ENCODE measurements at regions not wholly inside any gene's neighbourhood (a gene's known extent, or its start where the extent isn't known, plus 50 kb on each side); places are given as distances from the start of the nearest gene placed in this dataset.

GRCh38 chr16:77063676-77064016, 127.3 kb upstream of the MON1B start:
- no peak overlapping the region for H3K4me3 ChIP-seq (ENCODE audit: low read length)
- no peak for TF ChIP-seq CTCF (conservative IDR thresholded peaks at IDR 0.05; ENCODE audit: low read length)
- no peak for DNase-seq (ENCODE audit: low read depth)

GRCh38 chr16:77064037-77064436, 127.0 kb upstream of the MON1B start:
- TF ChIP-seq CTCF (conservative IDR thresholded peaks at IDR 0.05; ENCODE audit: low read length) = no peak

GRCh38 chr16:77066896-77067496, 124.0 kb upstream of the MON1B start:
- no peak for TF ChIP-seq CTCF (conservative IDR thresholded peaks at IDR 0.05; ENCODE audit: low read length)
- H3K4me3 ChIP-seq (ENCODE audit: low read length) = no peak overlapping the region
- DNase-seq (ENCODE audit: low read depth) = no peak

More at GRCh38 chr16:77064037-77064436, 127.0 kb upstream of the MON1B start:
- no peak for DNase-seq (ENCODE audit: low read depth)
- H3K4me3 ChIP-seq (ENCODE audit: low read length) = no peak overlapping the region

GRCh38 chr16:77067900-77068299, 123.1 kb upstream of the MON1B start:
- TF ChIP-seq CTCF (conservative IDR thresholded peaks at IDR 0.05; ENCODE audit: low read length) = no peak
- no peak overlapping the region for H3K4me3 ChIP-seq (ENCODE audit: low read length)
- DNase-seq (ENCODE audit: low read depth) = no peak

GRCh38 chr16:77068402-77068801, 122.6 kb upstream of the MON1B start:
- no peak overlapping the region for H3K4me3 ChIP-seq (ENCODE audit: low read length)
- no peak for DNase-seq (ENCODE audit: low read depth)
- no peak for TF ChIP-seq CTCF (conservative IDR thresholded peaks at IDR 0.05; ENCODE audit: low read length)

- no peak overlapping the region for H3K4me3 ChIP-seq (ENCODE audit: low read length)
- no peak for TF ChIP-seq CTCF (conservative IDR thresholded peaks at IDR 0.05; ENCODE audit: low read length)
- DNase-seq (ENCODE audit: low read depth) = no peak
These were observed 121.1 kb upstream of the MON1B start for GRCh38 chr16:77069929-77070328.

GRCh38 chr16:77070683-77071082, 120.3 kb upstream of the MON1B start:
- DNase-seq (ENCODE audit: low read depth) = no peak
- TF ChIP-seq CTCF (conservative IDR thresholded peaks at IDR 0.05; ENCODE audit: low read length) = no peak
- H3K4me3 ChIP-seq (ENCODE audit: low read length) = no peak overlapping the region
